ENCODE measurements at regions not wholly inside any gene's neighbourhood (a gene's known extent, or its start where the extent isn't known, plus 50 kb on each side); places are given as distances from the start of the nearest gene placed in this dataset.

DNA sequence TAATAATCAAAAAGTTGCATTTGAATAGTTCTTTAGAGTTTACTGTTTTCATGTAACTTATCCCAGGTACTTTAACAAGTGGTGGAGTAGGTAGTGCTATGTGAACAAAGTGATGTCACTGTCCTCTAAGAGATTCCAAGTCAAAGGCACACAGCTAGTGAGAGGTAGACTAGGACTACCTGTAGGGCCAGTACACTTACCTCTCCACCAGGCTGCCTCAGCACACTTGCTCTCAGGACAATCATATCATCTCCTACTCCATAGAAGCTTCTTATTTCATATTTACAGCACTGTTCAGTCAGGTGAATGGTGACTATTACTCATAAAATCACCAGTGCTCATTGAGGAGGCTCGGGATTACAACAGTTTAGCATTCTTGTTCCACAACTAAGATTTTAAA is 173.0 kb upstream of the EMCN start (continued):
- TF ChIP-seq, protein P1, sequence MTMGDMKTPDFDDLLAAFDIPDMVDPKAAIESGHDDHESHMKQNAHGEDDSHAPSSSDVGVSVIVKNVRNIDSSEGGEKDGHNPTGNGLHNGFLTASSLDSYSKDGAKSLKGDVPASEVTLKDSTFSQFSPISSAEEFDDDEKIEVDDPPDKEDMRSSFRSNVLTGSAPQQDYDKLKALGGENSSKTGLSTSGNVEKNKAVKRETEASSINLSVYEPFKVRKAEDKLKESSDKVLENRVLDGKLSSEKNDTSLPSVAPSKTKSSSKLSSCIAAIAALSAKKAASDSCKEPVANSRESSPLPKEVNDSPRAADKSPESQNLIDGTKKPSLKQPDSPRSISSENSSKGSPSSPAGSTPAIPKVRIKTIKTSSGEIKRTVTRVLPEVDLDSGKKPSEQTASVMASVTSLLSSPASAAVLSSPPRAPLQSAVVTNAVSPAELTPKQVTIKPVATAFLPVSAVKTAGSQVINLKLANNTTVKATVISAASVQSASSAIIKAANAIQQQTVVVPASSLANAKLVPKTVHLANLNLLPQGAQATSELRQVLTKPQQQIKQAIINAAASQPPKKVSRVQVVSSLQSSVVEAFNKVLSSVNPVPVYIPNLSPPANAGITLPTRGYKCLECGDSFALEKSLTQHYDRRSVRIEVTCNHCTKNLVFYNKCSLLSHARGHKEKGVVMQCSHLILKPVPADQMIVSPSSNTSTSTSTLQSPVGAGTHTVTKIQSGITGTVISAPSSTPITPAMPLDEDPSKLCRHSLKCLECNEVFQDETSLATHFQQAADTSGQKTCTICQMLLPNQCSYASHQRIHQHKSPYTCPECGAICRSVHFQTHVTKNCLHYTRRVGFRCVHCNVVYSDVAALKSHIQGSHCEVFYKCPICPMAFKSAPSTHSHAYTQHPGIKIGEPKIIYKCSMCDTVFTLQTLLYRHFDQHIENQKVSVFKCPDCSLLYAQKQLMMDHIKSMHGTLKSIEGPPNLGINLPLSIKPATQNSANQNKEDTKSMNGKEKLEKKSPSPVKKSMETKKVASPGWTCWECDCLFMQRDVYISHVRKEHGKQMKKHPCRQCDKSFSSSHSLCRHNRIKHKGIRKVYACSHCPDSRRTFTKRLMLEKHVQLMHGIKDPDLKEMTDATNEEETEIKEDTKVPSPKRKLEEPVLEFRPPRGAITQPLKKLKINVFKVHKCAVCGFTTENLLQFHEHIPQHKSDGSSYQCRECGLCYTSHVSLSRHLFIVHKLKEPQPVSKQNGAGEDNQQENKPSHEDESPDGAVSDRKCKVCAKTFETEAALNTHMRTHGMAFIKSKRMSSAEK (CRISPR knock-in tag; IDR thresholded peaks at IDR 0.05; ENCODE audit: borderline replicate concordance) = no peak

DNA sequence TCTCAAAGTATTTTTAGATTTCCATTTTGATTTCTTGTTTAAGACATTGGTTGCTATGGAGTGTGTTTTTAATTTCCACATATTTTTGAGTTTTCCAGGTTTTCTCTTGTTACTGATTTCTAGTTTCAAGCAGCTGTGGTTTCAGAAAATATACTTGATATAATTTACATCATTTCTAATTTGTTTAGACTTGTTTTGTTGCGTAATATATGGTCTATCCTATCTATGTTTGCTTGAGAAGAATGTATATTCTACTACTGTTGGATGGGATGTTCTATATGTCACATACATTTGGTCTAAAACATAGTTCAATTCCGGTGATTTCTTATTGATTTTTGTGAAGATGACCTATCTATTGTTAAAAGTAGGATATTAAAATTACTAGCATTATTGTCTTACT is 170.5 kb upstream of the EMCN start:
- no peak for TF ChIP-seq ZNF317 (CRISPR knock-in tag; IDR thresholded peaks at IDR 0.05; ENCODE audit: borderline replicate concordance, low read depth)
- no peak for TF ChIP-seq RORB (CRISPR knock-in tag; IDR thresholded peaks at IDR 0.05)
- H3K4me1 Mint-ChIP-seq = no peaks in the 10 kb centered on the region
- H3K36me3 Mint-ChIP-seq = no peaks in the 10 kb centered on the region
- H3K9me3 Mint-ChIP-seq = peaks cover 8% of the 10 kb centered on the region
- no peak overlapping the region for H3K4me3 Mint-ChIP-seq
- no peak overlapping the region for H3K27ac Mint-ChIP-seq
- no peak for DNase-seq (ENCODE audit: low spot score)
- CTCF ChIA-PET = no interaction called here
- ATAC-seq = no peak
- no peaks in the 10 kb centered on the region for H3K27me3 Mint-ChIP-seq (ENCODE audit: low read depth)
- POLR2A ChIA-PET = no interaction called here

DNA sequence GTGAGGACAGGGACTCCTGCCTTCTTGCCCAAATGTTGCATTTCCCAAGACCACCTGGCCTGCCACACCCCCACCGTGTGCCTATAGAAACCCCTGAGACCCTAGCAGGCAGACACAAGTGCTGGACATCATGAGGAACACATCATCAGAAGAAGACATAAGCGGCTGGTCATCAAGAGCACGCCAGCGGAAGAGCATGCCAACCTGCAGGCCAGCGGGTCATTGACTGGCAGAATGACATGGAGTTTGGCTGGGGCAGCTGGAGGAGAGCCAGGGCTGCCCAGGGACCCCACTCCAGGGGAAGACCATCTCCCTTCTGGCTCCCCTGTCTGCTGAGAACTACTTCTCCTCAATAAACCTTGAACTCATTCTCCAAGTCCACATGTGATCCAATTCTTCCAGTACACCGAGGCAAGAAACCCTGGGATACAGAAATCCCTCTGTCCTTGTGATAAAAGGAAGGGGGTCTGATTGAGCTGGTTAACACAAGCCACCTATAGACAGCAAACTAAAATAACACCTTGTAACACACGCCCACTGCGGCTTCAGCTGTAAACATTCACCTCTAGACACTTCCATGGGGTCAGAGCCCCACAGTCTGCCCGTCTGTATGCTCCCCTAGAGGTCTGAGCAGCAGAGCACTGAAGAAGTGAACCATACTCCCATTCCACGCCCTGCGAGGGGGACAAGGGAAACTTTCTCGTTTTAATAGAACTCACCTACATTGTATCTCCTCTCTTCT is 164.8 kb upstream of the EMCN start:
- peaks cover 16% of the 10 kb centered on the region for H3K9me3 Mint-ChIP-seq
- TF ChIP-seq ESRRA (CRISPR knock-in tag; IDR thresholded peaks at IDR 0.05; ENCODE audit: borderline replicate concordance) (no peak), GTF2I (CRISPR knock-in tag; conservative IDR thresholded peaks at IDR 0.05) (no peak), MXD4 (CRISPR knock-in tag; IDR thresholded peaks at IDR 0.05; ENCODE audit: borderline replicate concordance) (no peak)

DNA sequence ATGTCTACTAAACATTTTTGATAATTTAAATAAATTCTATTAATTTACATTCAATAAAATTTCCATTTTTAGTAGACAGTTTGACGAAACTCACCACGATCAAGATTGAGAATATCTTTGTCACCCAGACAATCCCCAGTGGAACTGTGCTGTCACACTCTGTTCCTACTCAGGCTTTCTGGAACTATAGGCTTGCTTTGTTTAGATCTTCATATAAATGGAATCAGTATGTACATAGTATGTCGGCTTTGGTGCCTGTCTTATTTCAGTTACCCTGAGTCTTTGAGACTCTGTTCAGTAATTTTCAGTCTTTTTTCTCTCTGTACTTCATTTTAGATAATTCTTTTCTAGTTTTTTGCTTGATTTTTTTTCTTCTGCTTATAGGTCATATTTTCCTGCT is 163.5 kb upstream of the EMCN start:
- Mint-ChIP-seq H3K36me3 (no peaks in the 10 kb centered on the region), H3K9me3 (peaks cover 15% of the 10 kb centered on the region), H3K4me1 (no peaks in the 10 kb centered on the region), H3K4me3 (no peak overlapping the region), H3K27ac (no peak overlapping the region), H3K27me3 (ENCODE audit: low read depth) (no peaks in the 10 kb centered on the region)
- DNase-seq (ENCODE audit: low spot score) (no peak), ATAC-seq (no peak)
- CTCF ChIA-PET = no interaction called here
- POLR2A ChIA-PET = no interaction called here
- TF ChIP-seq RELA (CRISPR knock-in tag; IDR thresholded peaks at IDR 0.05; ENCODE audit: borderline replicate concordance) = no peak
- TF ChIP-seq, protein P2, sequence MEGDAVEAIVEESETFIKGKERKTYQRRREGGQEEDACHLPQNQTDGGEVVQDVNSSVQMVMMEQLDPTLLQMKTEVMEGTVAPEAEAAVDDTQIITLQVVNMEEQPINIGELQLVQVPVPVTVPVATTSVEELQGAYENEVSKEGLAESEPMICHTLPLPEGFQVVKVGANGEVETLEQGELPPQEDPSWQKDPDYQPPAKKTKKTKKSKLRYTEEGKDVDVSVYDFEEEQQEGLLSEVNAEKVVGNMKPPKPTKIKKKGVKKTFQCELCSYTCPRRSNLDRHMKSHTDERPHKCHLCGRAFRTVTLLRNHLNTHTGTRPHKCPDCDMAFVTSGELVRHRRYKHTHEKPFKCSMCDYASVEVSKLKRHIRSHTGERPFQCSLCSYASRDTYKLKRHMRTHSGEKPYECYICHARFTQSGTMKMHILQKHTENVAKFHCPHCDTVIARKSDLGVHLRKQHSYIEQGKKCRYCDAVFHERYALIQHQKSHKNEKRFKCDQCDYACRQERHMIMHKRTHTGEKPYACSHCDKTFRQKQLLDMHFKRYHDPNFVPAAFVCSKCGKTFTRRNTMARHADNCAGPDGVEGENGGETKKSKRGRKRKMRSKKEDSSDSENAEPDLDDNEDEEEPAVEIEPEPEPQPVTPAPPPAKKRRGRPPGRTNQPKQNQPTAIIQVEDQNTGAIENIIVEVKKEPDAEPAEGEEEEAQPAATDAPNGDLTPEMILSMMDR (IDR thresholded peaks at IDR 0.05) = no peak
- TF ChIP-seq, protein P3, sequence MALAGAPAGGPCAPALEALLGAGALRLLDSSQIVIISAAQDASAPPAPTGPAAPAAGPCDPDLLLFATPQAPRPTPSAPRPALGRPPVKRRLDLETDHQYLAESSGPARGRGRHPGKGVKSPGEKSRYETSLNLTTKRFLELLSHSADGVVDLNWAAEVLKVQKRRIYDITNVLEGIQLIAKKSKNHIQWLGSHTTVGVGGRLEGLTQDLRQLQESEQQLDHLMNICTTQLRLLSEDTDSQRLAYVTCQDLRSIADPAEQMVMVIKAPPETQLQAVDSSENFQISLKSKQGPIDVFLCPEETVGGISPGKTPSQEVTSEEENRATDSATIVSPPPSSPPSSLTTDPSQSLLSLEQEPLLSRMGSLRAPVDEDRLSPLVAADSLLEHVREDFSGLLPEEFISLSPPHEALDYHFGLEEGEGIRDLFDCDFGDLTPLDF (CRISPR knock-in tag; IDR thresholded peaks at IDR 0.05) = no peak
- no peak for TF ChIP-seq GRHL2 (CRISPR knock-in tag; IDR thresholded peaks at IDR 0.05; ENCODE audit: insufficient replicate concordance, severe bottlenecking)
- TF ChIP-seq ZNF671 (CRISPR knock-in tag; IDR thresholded peaks at IDR 0.05) = no peak
- TF ChIP-seq, protein P4, sequence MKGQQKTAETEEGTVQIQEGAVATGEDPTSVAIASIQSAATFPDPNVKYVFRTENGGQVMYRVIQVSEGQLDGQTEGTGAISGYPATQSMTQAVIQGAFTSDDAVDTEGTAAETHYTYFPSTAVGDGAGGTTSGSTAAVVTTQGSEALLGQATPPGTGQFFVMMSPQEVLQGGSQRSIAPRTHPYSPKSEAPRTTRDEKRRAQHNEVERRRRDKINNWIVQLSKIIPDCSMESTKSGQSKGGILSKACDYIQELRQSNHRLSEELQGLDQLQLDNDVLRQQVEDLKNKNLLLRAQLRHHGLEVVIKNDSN (CRISPR knock-in tag; IDR thresholded peaks at IDR 0.05) = no peak
- no peak for TF ChIP-seq KAT7 (CRISPR knock-in tag; IDR thresholded peaks at IDR 0.05; ENCODE audit: borderline replicate concordance)
- TF ChIP-seq, protein P5, sequence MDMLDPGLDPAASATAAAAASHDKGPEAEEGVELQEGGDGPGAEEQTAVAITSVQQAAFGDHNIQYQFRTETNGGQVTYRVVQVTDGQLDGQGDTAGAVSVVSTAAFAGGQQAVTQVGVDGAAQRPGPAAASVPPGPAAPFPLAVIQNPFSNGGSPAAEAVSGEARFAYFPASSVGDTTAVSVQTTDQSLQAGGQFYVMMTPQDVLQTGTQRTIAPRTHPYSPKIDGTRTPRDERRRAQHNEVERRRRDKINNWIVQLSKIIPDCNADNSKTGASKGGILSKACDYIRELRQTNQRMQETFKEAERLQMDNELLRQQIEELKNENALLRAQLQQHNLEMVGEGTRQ (CRISPR knock-in tag; IDR thresholded peaks at IDR 0.05) = no peak
- TF ChIP-seq NFE2L1 (CRISPR knock-in tag; IDR thresholded peaks at IDR 0.05) = no peak
- TF ChIP-seq, protein P6, sequence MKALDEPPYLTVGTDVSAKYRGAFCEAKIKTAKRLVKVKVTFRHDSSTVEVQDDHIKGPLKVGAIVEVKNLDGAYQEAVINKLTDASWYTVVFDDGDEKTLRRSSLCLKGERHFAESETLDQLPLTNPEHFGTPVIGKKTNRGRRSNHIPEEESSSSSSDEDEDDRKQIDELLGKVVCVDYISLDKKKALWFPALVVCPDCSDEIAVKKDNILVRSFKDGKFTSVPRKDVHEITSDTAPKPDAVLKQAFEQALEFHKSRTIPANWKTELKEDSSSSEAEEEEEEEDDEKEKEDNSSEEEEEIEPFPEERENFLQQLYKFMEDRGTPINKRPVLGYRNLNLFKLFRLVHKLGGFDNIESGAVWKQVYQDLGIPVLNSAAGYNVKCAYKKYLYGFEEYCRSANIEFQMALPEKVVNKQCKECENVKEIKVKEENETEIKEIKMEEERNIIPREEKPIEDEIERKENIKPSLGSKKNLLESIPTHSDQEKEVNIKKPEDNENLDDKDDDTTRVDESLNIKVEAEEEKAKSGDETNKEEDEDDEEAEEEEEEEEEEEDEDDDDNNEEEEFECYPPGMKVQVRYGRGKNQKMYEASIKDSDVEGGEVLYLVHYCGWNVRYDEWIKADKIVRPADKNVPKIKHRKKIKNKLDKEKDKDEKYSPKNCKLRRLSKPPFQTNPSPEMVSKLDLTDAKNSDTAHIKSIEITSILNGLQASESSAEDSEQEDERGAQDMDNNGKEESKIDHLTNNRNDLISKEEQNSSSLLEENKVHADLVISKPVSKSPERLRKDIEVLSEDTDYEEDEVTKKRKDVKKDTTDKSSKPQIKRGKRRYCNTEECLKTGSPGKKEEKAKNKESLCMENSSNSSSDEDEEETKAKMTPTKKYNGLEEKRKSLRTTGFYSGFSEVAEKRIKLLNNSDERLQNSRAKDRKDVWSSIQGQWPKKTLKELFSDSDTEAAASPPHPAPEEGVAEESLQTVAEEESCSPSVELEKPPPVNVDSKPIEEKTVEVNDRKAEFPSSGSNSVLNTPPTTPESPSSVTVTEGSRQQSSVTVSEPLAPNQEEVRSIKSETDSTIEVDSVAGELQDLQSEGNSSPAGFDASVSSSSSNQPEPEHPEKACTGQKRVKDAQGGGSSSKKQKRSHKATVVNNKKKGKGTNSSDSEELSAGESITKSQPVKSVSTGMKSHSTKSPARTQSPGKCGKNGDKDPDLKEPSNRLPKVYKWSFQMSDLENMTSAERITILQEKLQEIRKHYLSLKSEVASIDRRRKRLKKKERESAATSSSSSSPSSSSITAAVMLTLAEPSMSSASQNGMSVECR (CRISPR knock-in tag; IDR thresholded peaks at IDR 0.05; ENCODE audit: borderline replicate concordance) = no peak

More for the DNA sequence above, 164.8 kb upstream of the EMCN start:
- no peak overlapping the region for H3K4me3 Mint-ChIP-seq
- ATAC-seq (peak; percentile 91), DNase-seq (ENCODE audit: low spot score) (peak; percentile 15)
- no peak overlapping the region for H3K27ac Mint-ChIP-seq
- no peaks in the 10 kb centered on the region for H3K27me3 Mint-ChIP-seq (ENCODE audit: low read depth)
- ChIA-PET CTCF (interaction anchor here (0.6 to 0.9 kb wide), 2 partner anchors 135 to 155 kb away, joined by 3 read pairs; no protein-coding TSS in a partner anchor), POLR2A (no interaction called here)
- H3K36me3 Mint-ChIP-seq = no peaks in the 10 kb centered on the region
- H3K4me1 Mint-ChIP-seq = no peaks in the 10 kb centered on the region
